ENCODE measurements at regions not wholly inside any gene's neighbourhood (a gene's known extent, or its start where the extent isn't known, plus 50 kb on each side); places are given as distances from the start of the nearest gene placed in this dataset.

GRCh38 chr2:43106559-43107527, 119.6 kb downstream of the ZFP36L2 start:
- DNase-seq (ENCODE audit: low read depth) = no peak

GRCh38 chr2:43105586-43106558, 120.5 kb downstream of the ZFP36L2 start:
- DNase-seq (ENCODE audit: low read depth) = no peak

DNA sequence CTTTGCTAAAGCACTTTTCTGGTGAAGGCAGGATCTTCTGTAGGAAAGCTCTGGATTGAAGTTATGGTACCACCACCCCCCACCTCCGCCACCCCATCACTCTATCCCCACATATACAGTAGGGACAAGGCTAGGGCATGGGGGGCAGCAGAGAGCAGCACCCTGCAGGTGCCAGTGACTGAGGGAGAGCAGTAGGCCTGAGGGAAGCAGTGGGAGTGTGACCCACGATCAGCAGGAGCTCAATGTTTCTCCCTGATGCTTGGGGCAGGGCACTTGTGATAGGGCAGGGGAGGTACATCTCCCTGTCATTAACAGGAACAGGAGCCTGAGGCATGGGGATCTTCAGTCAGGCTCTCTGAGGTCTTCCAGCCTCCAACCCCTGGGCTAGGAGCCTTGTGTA, 121.6 kb downstream of the ZFP36L2 start:
- DNase-seq (ENCODE audit: low read depth) = no peak

DNA sequence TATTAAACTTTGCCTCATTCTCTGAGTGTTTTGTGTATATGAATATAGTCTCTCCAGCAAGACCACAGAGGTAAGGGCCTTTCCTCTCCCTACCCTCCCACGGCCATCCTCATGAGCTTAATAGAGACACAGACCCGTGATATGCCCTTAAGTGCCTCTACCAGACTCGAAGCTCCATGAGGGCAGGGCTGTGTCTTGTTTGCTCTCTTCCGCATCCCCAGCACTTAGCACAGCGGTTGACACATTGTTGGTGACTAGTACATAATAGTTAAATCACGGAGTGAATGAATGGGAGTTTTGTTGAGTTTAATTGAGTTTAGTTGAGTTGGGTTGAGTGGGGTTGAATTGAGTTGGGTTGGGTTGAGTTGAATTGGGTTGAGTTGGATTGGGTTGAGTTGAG, 122.3 kb downstream of the ZFP36L2 start:
- no peak for DNase-seq (ENCODE audit: low read depth)

GRCh38 chr2:43103093-43103404, 123.4 kb downstream of the ZFP36L2 start:
- no peak for DNase-seq (ENCODE audit: low read depth)

DNA sequence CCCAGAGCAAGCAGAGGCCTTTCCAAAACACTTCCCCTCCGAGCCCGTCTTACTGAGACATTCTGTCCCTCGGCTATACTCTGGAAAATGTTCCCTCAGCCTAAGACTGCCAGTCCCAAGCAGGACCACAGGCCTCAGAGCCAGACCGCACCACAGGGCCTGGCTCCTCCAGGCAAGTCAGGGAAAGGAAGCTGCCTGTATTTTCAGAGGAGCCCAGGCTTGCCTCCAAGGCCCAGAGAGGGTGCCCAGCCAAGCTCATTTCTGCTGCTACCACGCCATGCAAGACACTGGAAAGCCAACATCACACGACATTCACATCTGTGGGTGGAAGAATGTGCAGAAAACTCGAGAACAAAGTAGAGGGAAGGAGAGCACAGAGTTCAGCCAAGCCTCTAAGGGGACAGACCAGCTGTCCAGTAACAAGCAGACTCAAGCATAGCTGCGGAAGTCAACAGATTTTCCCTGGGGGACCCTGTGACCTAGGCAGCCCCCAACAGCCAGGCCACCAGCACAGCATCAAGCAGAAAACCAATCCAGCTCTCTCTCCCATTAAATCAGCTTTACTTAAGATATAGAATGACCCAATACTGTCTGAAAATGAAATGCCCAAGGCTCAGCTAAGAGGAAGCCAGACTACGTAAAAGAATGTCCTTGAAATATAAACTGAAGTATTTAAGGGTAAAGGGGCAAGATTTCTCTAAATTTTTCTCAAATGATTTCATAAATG, 123.9 kb downstream of the ZFP36L2 start:
- DNase-seq (ENCODE audit: low read depth) = no peak

DNA sequence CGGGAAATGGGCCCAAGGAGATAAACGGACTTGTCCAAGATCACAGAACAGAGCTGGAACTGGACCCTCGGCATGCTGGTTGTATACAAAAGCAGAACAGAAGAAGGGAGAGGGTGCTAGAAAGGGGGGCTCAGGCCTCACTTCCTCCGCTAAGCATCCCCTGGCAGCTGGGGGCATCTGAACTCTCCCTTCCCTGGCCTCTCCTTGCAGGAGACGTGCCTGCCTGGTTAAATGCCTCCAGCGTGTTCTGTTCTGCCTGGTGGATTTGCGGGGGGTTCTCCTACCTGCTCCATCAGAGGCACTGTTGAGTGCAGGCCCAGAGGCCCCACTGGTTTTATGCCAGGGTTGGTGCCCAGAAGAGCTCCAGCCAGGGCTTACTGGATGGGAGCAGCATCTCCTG, 124.7 kb downstream of the ZFP36L2 start:
- no peak for DNase-seq (ENCODE audit: low read depth)

DNA sequence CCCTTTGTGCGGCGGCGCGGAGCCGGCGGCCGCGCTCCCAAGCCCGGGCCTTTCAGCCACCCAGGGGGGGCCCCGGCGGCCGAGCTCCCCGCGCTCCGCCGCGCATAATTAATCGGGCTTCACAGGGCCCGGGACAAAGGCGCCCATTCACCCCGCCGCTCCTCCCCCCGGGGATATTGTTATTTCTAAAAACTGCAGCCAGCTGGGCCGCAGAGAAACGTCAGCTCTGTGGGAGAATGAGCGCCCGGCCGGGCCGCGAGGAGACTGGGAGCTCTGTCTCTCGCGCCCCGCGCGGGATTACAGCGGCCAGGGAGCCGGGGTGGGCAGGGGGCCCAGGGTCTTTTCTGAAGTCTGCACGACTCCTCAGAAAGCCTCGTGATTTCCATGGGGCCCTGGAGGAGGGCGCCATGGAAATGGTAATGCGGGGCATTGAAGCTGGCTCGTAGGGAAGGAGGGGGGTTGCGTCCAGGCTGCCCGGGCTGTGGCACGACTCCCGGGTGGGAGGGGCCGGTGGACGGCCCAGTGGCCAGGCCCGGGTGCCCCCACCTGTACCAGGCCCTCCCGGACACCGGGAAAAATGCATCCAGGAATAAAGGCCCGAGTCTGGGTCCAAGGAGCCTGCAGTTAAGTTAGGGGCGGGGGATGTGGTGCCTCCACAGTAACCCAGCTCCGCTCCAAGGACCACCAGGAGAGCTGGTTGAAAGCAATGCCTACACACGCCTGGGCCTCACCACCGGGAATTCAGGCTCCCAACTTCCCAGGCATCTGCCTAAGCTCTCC, 125.3 kb downstream of the ZFP36L2 start:
- no peak for DNase-seq (ENCODE audit: low read depth)

DNA sequence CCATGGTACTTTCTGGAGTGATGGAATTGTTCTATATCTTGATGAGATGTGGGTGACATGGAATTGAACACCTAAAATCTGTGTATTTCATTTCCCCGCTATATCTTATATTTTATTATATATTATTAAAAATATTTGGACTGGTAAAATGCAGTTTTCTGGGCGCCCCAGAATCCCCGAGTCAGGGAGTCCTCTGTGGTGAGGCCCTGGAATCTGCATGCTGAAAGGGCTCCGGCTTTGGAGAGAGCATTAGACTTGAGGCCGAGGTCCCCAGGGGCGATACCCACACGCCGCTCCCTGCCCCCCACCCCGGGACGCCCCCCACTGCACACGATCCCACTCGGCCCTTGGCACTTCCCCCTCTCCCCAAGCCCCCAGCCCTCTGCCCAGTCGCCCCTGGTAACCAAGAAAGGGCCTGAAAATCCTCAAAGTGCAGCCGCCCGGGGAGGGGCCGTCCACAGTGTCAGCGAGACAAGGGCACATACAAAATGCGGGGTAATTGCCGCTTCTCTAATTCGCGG, 126.0 kb downstream of the ZFP36L2 start:
- no peak for DNase-seq (ENCODE audit: low read depth)

DNA sequence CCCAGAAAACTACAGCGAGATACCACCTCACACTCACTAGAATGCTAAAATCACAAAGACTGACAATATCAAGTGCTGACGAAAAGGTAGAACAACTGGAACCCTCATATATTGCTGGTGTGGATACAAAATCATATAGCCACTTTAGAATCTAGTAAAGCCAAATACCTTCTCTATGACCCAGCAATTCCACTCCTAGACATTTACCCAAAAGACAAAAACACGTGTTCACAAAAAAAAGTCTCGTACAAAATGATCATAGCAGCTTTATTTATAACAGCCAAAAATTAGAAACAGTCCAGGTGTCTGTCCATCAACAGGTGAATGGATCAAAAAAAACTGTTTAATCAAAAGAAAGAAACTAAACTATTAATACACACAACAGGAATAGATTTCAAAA, 126.6 kb downstream of the ZFP36L2 start:
- no peak for DNase-seq (ENCODE audit: low read depth)

DNA sequence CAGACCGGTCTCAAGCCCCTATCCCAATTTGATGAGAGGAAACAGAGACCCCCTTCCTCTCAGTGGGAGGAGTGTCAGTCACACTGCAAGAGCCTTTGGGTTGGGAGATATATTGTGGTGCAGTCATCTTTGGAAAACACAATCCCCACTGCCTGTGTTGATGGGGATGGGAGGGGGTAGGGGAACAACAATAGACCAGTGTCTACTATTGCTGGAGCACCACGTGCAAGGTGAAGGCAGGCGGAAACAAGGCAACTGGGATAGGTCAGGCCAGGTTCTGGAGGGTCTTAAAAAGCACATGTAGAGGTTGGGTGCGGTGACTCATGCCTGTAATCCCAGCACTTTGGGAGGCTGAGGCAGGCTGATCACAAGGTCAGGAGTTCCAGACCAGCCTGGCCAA, 127.9 kb downstream of the ZFP36L2 start:
- DNase-seq (ENCODE audit: low read depth) = no peak

DNA sequence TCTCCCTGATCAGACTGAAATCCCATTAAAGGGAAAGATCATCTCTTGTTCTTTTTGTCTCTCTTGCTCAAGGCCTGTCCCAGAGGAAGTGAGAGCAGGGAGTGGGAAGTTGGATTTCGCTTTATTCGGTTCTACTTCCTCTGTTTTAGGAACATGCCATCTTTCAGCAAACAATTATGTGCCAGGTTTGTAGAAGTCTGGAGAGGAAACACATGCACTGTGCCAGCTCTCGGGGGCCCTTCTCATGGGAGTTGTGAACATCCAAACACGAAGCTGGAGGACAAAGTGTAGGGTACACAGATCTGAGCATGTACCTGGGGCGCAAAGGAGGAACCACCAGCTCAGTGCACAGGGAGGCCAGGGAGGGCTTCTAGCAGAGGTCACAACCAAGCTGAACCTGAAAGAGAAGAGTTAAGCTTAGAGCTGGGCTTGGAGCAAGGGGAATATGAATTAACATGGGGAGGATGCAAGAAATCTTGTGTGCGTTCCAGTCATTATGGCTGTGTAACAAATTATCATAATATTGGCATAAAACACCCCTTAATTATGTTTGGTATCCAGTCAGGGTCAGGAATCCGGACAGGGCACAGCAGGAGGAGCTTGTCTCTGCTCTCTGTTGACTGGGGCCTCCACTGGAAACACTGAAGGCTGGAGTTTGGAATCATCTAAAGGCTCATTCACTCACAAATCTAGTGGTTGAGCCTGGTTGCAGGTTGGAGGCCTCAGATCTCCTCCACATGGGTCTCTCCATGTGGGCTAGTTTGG, 128.6 kb downstream of the ZFP36L2 start:
- DNase-seq (ENCODE audit: low read depth) = no peak

DNA sequence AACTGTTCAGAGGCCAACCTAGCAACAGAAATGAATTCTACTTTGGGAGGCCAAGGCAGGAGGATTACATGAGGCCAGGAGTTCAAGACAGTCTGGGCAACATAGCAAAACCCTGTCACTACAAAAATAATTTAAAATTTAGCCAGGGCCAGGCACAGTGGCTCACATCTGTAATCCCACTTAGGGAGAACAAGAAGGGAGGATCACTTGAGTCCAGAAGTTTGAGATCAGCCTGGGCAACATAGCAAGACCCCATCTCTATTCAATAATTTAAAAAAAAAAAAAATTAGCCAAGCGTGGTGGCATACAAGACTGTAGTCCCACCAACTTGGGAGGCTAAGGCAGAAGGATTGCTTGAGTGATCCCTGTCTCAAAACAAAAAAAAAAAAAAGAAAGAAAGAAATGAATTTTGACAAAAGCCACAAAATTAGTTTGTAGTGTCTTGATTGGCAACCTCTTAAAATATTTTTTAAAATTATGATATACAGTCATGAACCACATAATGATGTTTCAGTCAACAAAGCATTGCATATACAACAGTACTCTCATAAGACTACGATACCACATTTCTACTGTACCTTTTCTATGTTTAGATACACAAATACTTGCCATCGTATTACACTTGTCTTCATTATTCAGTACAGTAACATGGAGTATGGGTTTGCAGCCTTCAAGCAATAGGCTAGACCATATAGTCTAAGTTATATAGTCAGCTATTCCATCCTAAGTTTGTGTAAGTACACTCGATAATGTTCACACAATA, 130.7 kb downstream of the ZFP36L2 start:
- no peak for DNase-seq (ENCODE audit: low read depth)

GRCh38 chr2:43092520-43093179, 133.8 kb downstream of the ZFP36L2 start:
- no peak for DNase-seq (ENCODE audit: low read depth)

DNA sequence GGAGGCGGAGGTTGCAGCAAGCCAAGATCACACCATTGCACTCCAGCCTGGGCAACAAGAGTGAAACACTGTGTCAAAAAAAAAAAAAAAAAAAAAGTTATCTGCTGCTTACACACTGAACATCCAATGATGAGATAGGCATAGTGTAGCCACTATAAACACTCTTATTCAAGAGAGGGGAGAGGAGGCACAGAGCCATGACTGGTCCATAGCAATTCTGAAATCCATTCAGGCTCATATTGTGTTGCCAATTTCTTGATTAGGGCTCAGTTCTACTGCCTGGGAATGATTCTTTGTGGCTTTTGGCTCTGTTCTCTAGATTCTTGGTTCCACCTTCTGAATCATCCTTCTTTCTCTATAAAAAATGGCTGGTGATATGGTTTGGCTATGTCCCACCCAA, 136.1 kb downstream of the ZFP36L2 start:
- DNase-seq (ENCODE audit: low read depth) = no peak

DNA sequence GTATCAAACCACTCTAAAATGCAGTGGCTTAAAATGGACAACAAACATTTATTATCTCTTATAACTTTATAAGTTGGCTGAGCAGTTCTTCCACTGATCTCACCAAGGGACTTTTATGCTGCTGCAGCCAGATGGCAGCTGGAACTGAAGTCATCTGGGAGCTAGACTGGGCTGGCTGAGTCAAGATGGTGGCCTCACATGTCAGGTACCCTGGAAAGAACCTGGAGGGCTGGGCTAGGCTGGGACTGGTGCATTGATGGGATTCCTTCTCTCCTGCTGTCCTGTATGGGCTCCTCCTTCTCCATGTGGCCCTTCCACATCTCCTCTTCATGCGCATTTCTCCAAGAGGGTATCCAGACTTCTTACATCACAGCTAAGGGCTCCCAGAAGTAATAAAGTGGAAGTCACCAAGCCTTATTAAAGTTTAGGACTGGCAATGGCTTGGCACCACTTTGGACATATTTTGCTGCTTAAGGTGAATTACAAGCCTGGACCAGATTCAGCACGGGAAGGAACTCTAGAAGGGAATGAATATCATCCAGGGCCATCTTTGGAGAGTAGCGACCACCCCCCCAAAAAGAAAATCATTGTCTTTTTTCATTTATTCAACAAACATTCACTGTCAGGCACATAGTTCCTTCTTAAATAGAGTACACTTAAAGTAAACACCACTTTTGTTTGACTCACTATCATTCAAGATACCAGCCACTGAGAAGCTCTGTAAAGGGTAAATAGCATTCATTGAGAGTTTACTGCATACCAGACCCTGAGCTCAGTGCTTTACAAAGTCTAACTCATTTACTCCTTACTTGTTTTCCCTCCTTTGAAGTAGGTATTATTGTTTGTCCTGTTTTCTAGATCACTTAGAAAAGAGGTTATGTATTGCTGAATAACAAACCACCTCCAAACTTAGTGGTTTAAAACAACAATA, 138.0 kb downstream of the ZFP36L2 start:
- no peak for DNase-seq (ENCODE audit: low read depth)

DNA sequence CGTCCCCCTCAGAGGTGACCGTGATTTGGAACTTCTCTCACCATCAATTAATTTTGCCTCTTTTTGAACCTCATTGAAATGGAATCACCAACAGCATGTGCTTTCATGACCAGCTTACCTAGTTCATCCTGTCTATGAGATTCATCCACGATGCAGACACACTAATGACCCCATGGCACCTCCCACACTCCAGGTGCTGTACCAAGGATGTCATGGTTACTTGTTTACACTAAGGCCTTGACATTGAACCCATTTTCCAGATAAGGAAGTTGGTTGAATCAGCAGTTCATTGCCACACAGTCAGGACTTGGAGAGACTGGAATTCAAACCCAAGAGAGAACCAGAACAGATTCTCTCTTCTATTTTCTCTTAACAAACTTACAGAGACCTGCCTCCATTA, 139.0 kb downstream of the ZFP36L2 start:
- no peak for DNase-seq (ENCODE audit: low read depth)
